CD14-positive monocyte (primary cell): ENCODE measurements at regions not wholly inside any gene's neighbourhood (a gene's known extent, or its start where the extent isn't known, plus 50 kb on each side); places are given as distances from the start of the nearest gene placed in this dataset.

Source experiments
- DNase-seq, 3 donors: peaks; one replicate each; pipeline ENCODE4 v3.0.0-alpha.2; 2011 to 2022
- H2AFZ ChIP-seq: 2 replicates; pipeline ENCODE4 v1.6.0; 2012; ENCODE audit warnings: mild to moderate bottlenecking, low read depth, low read length, inconsistent platforms; ENCODE audit not compliant: insufficient read depth, poor library complexity, severe bottlenecking
- H3K27ac ChIP-seq, 2 donors: 1 replicate in 1 of 2; 2 replicates in 1 of 2; pipeline ENCODE4 v1.5.1; 2012 to 2013; ENCODE audit warnings: low read length in 2 of 2, control low read depth in 1 of 2, inconsistent platforms in 1 of 2, low read depth in 1 of 2, mild to moderate bottlenecking in 1 of 2
- H3K27me3 ChIP-seq, 2 donors: one replicate each; pipeline versions ENCODE4 v1.6.0 to v1.6.1; 2011 to 2013; ENCODE audit warnings: low read length in 2 of 2; ENCODE audit not compliant: control insufficient read depth in 2 of 2, insufficient read depth in 2 of 2
- H3K36me3 ChIP-seq, 2 donors: replicated peaks in 1 of 2; 1 replicate in 1 of 2; 2 replicates in 1 of 2; pipeline versions ENCODE4 v1.5.1 to v1.6.1; 2012 to 2013; ENCODE audit warnings: low read length in 2 of 2, control low read depth in 1 of 2, inconsistent platforms in 1 of 2, mild to moderate bottlenecking in 1 of 2; ENCODE audit not compliant: insufficient read depth in 2 of 2, control insufficient read depth in 1 of 2
- H3K4me1 ChIP-seq, 2 donors: 1 replicate in 1 of 2; 2 replicates in 1 of 2; pipeline versions ENCODE4 v1.5.1 to v1.6.1; 2012 to 2013; ENCODE audit warnings: low read length in 2 of 2, control low read depth in 1 of 2, inconsistent platforms in 1 of 2, mild to moderate bottlenecking in 1 of 2, moderate library complexity in 1 of 2; ENCODE audit not compliant: insufficient read depth in 2 of 2, control insufficient read depth in 1 of 2
- H3K4me2 ChIP-seq: replicated peaks from 2 replicates; pipeline ENCODE3; 2012; ENCODE audit warnings: low read length, moderate library complexity, mild to moderate bottlenecking; ENCODE audit not compliant: poor library complexity, severe bottlenecking; ENCODE audit errors: extremely low read depth
- H3K4me3 ChIP-seq, 3 experiments: fragments of 200-600 bp in 1 of 3; sonication (generic) in 1 of 3; replicated peaks in 1 of 3; 1 replicate in 2 of 3; 2 replicates in 1 of 3; pipeline ENCODE4 v1.5.1; 2011 to 2013; ENCODE audit warnings: low read length in 3 of 3, mild to moderate bottlenecking in 3 of 3, control low read depth in 2 of 3, low read depth in 2 of 3, inconsistent platforms in 1 of 3, moderate library complexity in 1 of 3
- H3K79me2 ChIP-seq: 2 replicates; pipeline ENCODE4 v1.6.0; 2012; ENCODE audit warnings: mild to moderate bottlenecking, control low read depth, inconsistent platforms, low read length, moderate library complexity; ENCODE audit not compliant: insufficient read depth
- H3K9ac ChIP-seq: 2 replicates; pipeline ENCODE4 v1.6.0; 2017; ENCODE audit warnings: low read length, mild to moderate bottlenecking; ENCODE audit not compliant: insufficient read depth, poor library complexity, severe bottlenecking
- H3K9me3 ChIP-seq, 2 donors: replicated peaks in 1 of 2; 1 replicate in 1 of 2; 2 replicates in 1 of 2; pipeline versions ENCODE4 v1.5.1 to v1.6.1; 2012 to 2013; ENCODE audit warnings: low read length in 2 of 2, control low read depth in 1 of 2; ENCODE audit not compliant: control insufficient read depth in 1 of 2, insufficient read depth in 1 of 2
- H4K20me1 ChIP-seq: 2 replicates; pipeline ENCODE4 v1.6.0; 2012; ENCODE audit warnings: mild to moderate bottlenecking, low read length, control low read depth, moderate library complexity; ENCODE audit not compliant: insufficient read depth
- H3K27ac Mint-ChIP-seq, 7 donors: one replicate each; pipeline ENCODE4 v1.8.0; 2020; ENCODE audit warnings: mild to moderate bottlenecking in 7 of 7, mixed read lengths in 7 of 7, moderate library complexity in 6 of 7, inconsistent platforms in 2 of 7
- H3K27me3 Mint-ChIP-seq, 3 donors: one replicate each; pipeline ENCODE4 v1.8.0; 2021 to 2022; ENCODE audit warnings: low read depth in 3 of 3, mild to moderate bottlenecking in 3 of 3, mixed read lengths in 3 of 3, moderate library complexity in 3 of 3, inconsistent platforms in 1 of 3
- H3K36me3 Mint-ChIP-seq, 2 donors: one replicate each; pipeline ENCODE4 v1.8.0; 2020; ENCODE audit warnings: mixed read lengths in 2 of 2, inconsistent platforms in 1 of 2, mild to moderate bottlenecking in 1 of 2
- H3K4me1 Mint-ChIP-seq: one replicate; pipeline ENCODE4 v1.8.0; 2020; ENCODE audit warnings: mild to moderate bottlenecking, mixed read lengths
- H3K4me3 Mint-ChIP-seq, 2 donors: one replicate each; pipeline ENCODE4 v1.8.0; 2020; ENCODE audit warnings: mild to moderate bottlenecking in 2 of 2, mixed read lengths in 2 of 2, moderate library complexity in 1 of 2
- H3K9me3 Mint-ChIP-seq, 7 donors: one replicate each; pipeline ENCODE4 v1.8.0; 2020 to 2022; ENCODE audit warnings: mixed read lengths in 7 of 7, mild to moderate bottlenecking in 6 of 7, moderate library complexity in 6 of 7, inconsistent platforms in 2 of 7
- WGBS: methylation state at CpG from one replicate; pipeline ENCODE4 v1.1.5; 2013; ENCODE audit warnings: missing lambda C conversion rate; ENCODE audit not compliant: insufficient coverage; 5-methylcytosine and 5-hydroxymethylcytosine counted together
- intact Hi-C, 2 donors: fragments of 100-400 bp; cut with micrococcal nuclease; formaldehyde crosslinking; loops; one replicate each; pipeline versions ENCODE4 v1.15.0 to v1.15.1; 2023
- TF ChIP-seq, protein P1 (sequence below): fragments of 200-600 bp; IDR thresholded peaks from one replicate; pipeline ENCODE4 v1.8.0; 2022; ENCODE audit warnings: antibody characterized with exemption, mild to moderate bottlenecking

DNA sequence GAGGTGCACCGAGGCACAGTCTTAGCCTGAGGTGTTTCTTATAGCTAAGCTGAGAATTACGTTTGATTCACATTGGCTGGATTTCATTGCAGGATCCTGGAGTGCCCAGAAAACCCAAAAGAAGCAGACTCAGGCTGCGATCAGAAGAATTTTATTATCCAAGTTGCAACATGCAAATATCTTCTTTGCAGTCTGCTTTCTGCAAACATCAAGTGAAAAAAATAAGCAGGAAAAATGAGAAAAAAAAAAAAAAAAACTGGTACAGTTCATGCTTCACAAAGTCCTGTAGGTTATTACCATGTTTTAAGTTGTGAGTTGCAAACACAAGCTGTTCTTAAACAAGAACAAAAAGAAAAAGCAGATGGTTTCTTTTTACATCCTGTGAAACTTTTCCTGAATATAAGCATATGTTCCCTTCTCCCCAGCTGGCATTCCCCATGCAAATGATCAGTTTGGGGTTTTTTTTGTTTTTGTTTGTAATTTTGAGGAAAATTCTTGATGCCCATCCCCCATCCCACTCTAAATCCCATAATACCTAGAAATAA, 349.0 kb downstream of the CBLN4 start:
- H3K4me1 ChIP-seq = no peaks in the 10 kb centered on the region
- H3K79me2 ChIP-seq = no peaks in the 10 kb centered on the region
- 51% methylated on average over 2 of the region's 3 CpGs for WGBS
- no peaks in the 10 kb centered on the region for H4K20me1 ChIP-seq
- H3K4me3 Mint-ChIP-seq = no peak overlapping the region
- peaks cover 0 to 2% (median 0%) of the 10 kb centered on the region in 3 donors for H3K27me3 Mint-ChIP-seq
- H3K9me3 ChIP-seq = peaks cover 0 to 6% of the 10 kb centered on the region in 2 donors
- H3K9ac ChIP-seq = no peak overlapping the region
- peaks cover 0 to 6% (median 3%) of the 10 kb centered on the region in 7 donors for H3K9me3 Mint-ChIP-seq
- TF ChIP-seq, protein P1, sequence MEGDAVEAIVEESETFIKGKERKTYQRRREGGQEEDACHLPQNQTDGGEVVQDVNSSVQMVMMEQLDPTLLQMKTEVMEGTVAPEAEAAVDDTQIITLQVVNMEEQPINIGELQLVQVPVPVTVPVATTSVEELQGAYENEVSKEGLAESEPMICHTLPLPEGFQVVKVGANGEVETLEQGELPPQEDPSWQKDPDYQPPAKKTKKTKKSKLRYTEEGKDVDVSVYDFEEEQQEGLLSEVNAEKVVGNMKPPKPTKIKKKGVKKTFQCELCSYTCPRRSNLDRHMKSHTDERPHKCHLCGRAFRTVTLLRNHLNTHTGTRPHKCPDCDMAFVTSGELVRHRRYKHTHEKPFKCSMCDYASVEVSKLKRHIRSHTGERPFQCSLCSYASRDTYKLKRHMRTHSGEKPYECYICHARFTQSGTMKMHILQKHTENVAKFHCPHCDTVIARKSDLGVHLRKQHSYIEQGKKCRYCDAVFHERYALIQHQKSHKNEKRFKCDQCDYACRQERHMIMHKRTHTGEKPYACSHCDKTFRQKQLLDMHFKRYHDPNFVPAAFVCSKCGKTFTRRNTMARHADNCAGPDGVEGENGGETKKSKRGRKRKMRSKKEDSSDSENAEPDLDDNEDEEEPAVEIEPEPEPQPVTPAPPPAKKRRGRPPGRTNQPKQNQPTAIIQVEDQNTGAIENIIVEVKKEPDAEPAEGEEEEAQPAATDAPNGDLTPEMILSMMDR = no peak
- H3K27me3 ChIP-seq = no peaks in the 10 kb centered on the region
- H3K36me3 Mint-ChIP-seq = no peaks in the 10 kb centered on the region
- H3K4me1 Mint-ChIP-seq = no peaks in the 10 kb centered on the region
- intact Hi-C loops = no loop called here
- H3K4me3 ChIP-seq = no peak overlapping the region
- H3K36me3 ChIP-seq = no peaks in the 10 kb centered on the region
- no peak overlapping the region for H3K4me2 ChIP-seq
- H3K27ac Mint-ChIP-seq = no peak overlapping the region
- no peak overlapping the region for H3K27ac ChIP-seq
- H2AFZ ChIP-seq = no peak overlapping the region
- DNase-seq = no peak

DNA sequence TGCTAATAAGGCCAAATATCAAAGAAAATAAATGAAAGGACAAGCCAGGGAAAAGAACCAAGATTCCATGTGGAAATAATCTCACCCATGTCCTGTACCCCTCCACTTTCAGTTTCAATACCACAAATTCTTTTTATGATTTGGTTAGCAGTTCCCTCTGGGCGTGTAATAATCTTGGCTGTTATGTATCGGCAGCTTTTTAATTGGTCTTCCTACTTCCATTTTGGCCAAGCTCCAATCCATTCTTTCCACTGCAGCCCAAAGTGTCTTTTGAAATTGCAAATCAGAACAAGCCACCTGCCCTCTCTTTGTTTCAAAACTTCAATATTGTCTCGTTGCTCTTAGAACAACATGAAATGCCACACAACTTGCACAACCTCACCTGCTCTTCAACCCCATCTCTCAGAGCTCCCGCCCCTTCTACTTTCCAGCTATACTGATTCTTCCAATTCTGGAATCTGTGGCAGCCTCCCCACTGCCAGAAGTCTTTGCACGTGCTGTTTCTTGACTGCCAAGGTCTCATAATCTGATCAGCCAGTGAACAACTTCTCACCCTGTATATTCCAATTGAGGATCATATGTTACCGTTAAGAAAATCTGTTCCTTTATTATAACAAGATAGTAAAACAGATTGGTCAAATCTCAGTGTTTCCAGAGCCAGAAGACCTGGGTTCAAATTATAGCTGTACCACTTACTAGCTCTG, 354.5 kb downstream of the CBLN4 start:
- no peak overlapping the region for H2AFZ ChIP-seq

More for the DNA sequence above, 354.5 kb downstream of the CBLN4 start:
- 86% methylated on average over 5 of the region's 6 CpGs for WGBS
- Histone ChIP-seq H3K9ac (no peak overlapping the region), H4K20me1 (no peaks in the 10 kb centered on the region), H3K27ac (no peak overlapping the region), H3K4me3 (no peak overlapping the region), H3K4me2 (no peak overlapping the region), H3K36me3 (no peaks in the 10 kb centered on the region), H3K27me3 (no peaks in the 10 kb centered on the region), H3K4me1 (no peaks in the 10 kb centered on the region), H3K9me3 (peaks cover 0 to 6% of the 10 kb centered on the region in 2 donors), H3K79me2 (no peaks in the 10 kb centered on the region)
- H3K4me1 Mint-ChIP-seq = no peaks in the 10 kb centered on the region
- peaks cover 0 to 7% (median 5%) of the 10 kb centered on the region in 7 donors for H3K9me3 Mint-ChIP-seq
- H3K27ac Mint-ChIP-seq = no peak overlapping the region
- TF ChIP-seq, protein P1 = no peak
- H3K36me3 Mint-ChIP-seq = no peaks in the 10 kb centered on the region
- DNase-seq = no peak
- intact Hi-C loops = no loop called here
- no peak overlapping the region for H3K4me3 Mint-ChIP-seq
- no peaks in the 10 kb centered on the region for H3K27me3 Mint-ChIP-seq
